ENCODE measurements at regions not wholly inside any gene's neighbourhood (a gene's known extent, or its start where the extent isn't known, plus 50 kb on each side); places are given as distances from the start of the nearest gene placed in this dataset.

- no peak for TF ChIP-seq CTCF (IDR thresholded peaks at IDR 0.05)
- TF ChIP-seq EP300 (IDR thresholded peaks at IDR 0.05): no peak
- no peak for TF ChIP-seq POLR2A (IDR thresholded peaks at IDR 0.05)
- TF ChIP-seq POLR2AphosphoS5 (IDR thresholded peaks at IDR 0.05): no peak
Measured at GRCh38 chr12:90842477-90842876, 112.5 kb downstream of the CCER1 start.

Data from stomach (tissue), 4 donors.